Nephron progenitor cell (in vitro differentiated cells): ENCODE measurements at regions not wholly inside any gene's neighbourhood (a gene's known extent, or its start where the extent isn't known, plus 50 kb on each side); places are given as distances from the start of the nearest gene placed in this dataset.

Experiments
- DNase-seq: peaks from one replicate; pipeline ENCODE4 v3.0.0; 2021
- H3K27ac Mint-ChIP-seq: 2 replicates; pipeline ENCODE4 v1.8.0; 2021; ENCODE audit warnings: mild to moderate bottlenecking, moderate library complexity, mixed read lengths
- H3K27me3 Mint-ChIP-seq: 2 replicates; pipeline ENCODE4 v1.8.0; 2021; ENCODE audit warnings: mild to moderate bottlenecking, low read depth, mixed read lengths; ENCODE audit not compliant: poor library complexity
- H3K36me3 Mint-ChIP-seq: 2 replicates; pipeline ENCODE4 v1.8.0; 2021; ENCODE audit warnings: low read depth, mixed read lengths
- H3K4me1 Mint-ChIP-seq: 2 replicates; pipeline ENCODE4 v1.8.0; 2021; ENCODE audit warnings: mixed read lengths
- H3K4me3 Mint-ChIP-seq: 2 replicates; pipeline ENCODE4 v1.8.0; 2021; ENCODE audit warnings: mild to moderate bottlenecking, moderate library complexity, mixed read lengths
- H3K9me3 Mint-ChIP-seq: 2 replicates; pipeline ENCODE4 v1.8.0; 2021; ENCODE audit warnings: mild to moderate bottlenecking, moderate library complexity, mixed read lengths
- TF ChIP-seq, protein P1 (sequence below): fragments of 200-600 bp; sonication (generic); IDR thresholded peaks from 2 replicates; pipeline ENCODE4 v1.5.0; 2021; ENCODE audit warnings: antibody characterized with exemption

DNA sequence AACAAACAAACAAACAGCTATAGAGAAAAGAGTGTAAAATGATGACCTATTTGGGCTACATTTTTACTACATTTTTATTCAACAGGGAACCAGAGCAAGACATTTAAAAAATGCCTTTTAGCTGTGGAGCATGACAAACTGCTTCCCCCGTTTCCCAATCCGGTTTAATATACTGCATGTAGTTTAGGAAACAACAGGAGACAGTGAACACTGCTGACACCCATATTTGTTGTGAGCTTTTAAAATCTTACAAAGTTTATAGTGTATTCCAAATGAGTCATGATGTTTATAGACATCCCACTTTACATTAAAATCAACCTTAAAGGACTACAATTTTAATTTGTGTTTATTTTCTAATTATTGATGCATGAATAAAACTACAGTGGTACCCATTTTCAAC lies 1238.3 kb downstream of the TECRL start:
- no peak for DNase-seq

DNA sequence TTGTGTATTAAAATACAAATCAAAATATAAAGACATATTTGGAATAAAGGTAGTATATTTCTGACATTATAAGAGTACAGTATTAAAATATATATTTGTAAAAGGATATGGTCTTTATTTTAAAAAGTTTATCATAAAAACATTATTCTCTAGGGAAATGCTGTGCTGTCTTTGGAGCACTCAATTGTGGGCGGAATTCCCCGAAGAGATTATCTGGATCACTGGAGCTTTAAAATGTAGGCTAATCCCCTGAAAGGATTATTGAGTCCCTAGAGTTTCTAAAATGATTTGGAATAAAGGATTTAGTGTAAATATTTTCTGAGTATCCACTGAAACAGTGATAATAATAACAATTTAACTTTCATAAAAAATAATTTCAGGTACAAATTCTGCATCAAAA lies 1239.4 kb downstream of the TECRL start:
- Mint-ChIP-seq H3K9me3 (peaks cover 3% of the 10 kb centered on the region), H3K27me3 (peaks cover 3% of the 10 kb centered on the region), H3K27ac (no peak overlapping the region), H3K4me3 (no peak overlapping the region), H3K36me3 (no peaks in the 10 kb centered on the region), H3K4me1 (no peaks in the 10 kb centered on the region)
- DNase-seq, result no peak
- TF ChIP-seq, protein P1, sequence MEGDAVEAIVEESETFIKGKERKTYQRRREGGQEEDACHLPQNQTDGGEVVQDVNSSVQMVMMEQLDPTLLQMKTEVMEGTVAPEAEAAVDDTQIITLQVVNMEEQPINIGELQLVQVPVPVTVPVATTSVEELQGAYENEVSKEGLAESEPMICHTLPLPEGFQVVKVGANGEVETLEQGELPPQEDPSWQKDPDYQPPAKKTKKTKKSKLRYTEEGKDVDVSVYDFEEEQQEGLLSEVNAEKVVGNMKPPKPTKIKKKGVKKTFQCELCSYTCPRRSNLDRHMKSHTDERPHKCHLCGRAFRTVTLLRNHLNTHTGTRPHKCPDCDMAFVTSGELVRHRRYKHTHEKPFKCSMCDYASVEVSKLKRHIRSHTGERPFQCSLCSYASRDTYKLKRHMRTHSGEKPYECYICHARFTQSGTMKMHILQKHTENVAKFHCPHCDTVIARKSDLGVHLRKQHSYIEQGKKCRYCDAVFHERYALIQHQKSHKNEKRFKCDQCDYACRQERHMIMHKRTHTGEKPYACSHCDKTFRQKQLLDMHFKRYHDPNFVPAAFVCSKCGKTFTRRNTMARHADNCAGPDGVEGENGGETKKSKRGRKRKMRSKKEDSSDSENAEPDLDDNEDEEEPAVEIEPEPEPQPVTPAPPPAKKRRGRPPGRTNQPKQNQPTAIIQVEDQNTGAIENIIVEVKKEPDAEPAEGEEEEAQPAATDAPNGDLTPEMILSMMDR, result no peak

More for the DNA sequence above, 1238.3 kb downstream of the TECRL start:
- H3K9me3 Mint-ChIP-seq, result no peaks in the 10 kb centered on the region
- H3K27me3 Mint-ChIP-seq, result no peaks in the 10 kb centered on the region
- no peaks in the 10 kb centered on the region for H3K4me1 Mint-ChIP-seq
- no peak overlapping the region for H3K4me3 Mint-ChIP-seq
- no peak overlapping the region for H3K27ac Mint-ChIP-seq
- TF ChIP-seq, protein P1, result no peak
- H3K36me3 Mint-ChIP-seq, result no peaks in the 10 kb centered on the region

DNA sequence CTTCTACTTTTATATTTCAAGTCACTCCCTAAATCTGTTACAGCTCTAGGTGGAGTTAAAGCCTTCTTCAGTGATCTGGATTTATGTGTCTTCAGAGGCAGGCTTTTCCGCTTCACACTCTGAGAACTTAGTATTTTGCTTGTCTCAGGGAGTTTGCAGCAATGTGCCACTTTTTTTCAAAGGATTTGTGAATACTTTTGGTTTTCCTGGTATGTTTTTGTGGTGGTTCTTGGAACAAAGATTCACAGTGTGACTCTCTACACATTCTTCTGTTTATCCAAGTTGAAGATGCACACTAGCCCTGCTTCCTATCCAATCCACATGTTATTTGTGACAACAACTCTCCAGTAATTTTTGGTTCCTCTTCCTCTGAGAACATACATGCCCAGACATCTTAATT lies 1253.7 kb downstream of the TECRL start:
- Mint-ChIP-seq H3K27ac (peak overlapping the region; percentile 8), H3K36me3 (no peaks in the 10 kb centered on the region), H3K4me3 (no peak overlapping the region), H3K9me3 (peaks cover 24% of the 10 kb centered on the region), H3K27me3 (no peaks in the 10 kb centered on the region), H3K4me1 (no peaks in the 10 kb centered on the region)
- no peak for DNase-seq
- TF ChIP-seq, protein P1, result no peak

DNA sequence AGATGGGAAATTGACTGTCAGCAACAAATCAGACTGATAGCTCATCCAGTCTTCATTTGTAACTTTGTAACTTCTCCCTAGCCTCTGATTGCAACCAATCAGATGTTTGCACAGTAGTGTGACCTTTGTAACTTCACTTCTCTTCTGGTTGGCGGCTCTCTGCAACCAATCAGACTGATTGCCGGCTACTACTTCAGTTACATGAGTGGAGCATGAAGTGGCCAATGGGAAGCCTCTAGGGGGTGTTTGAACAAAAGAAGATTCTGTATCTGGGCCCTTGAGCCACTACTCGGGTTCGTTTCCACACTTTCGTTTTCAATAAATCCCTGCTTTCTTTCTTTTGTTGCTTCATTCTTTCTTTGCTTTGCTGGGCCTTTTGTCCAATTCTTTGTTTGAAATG lies 1285.8 kb downstream of the TECRL start:
- H3K36me3 Mint-ChIP-seq, result no peaks in the 10 kb centered on the region
- H3K27me3 Mint-ChIP-seq, result no peaks in the 10 kb centered on the region
- H3K9me3 Mint-ChIP-seq, result no peaks in the 10 kb centered on the region
- H3K4me3 Mint-ChIP-seq, result no peak overlapping the region
- no peaks in the 10 kb centered on the region for H3K4me1 Mint-ChIP-seq
- H3K27ac Mint-ChIP-seq, result no peak overlapping the region
- DNase-seq, result no peak
- TF ChIP-seq, protein P1, result no peak

DNA sequence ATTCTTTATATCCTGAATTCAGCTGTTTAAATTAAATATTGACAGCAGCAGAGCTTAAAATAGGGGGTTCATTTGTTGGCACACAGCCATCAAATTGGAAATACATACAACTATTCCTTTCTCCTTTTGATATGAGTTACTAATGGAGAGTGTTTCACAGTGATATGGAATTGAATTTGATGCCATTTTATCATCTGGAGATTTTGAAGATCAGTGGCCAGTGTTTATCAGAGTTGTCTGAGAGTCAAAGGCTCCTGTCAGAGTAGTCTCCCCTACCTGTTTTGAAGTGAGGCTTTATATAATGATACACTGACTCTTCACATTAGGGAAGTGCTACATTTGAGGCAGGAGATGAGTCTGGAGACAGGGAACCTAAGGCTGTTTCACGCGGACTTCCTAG lies 1286.3 kb downstream of the TECRL start:
- TF ChIP-seq, protein P1, result no peak
- H3K9me3 Mint-ChIP-seq, result no peaks in the 10 kb centered on the region
- no peak overlapping the region for H3K4me3 Mint-ChIP-seq
- no peaks in the 10 kb centered on the region for H3K36me3 Mint-ChIP-seq
- H3K27ac Mint-ChIP-seq, result no peak overlapping the region
- no peaks in the 10 kb centered on the region for H3K27me3 Mint-ChIP-seq
- DNase-seq, result no peak
- no peaks in the 10 kb centered on the region for H3K4me1 Mint-ChIP-seq

DNA sequence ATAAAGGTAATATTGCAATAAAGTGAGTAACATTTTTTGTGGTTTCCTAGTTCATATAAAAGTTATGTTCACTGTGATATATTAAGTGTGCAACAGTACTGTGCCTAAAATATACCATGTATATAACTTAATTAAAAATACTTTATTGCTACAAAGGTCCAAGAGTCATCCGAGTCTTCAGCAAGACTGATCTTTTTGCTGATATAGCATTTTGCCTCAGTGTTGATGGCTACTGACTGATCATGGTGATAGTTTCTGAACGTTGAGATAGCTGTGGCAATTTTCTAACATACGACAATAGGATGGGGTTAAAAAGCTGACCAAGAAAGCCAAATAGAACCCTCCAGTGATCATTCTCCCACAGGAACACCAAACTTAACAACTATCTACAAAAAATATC lies 1302.7 kb downstream of the TECRL start:
- Mint-ChIP-seq H3K36me3 (no peaks in the 10 kb centered on the region), H3K9me3 (peaks cover 11% of the 10 kb centered on the region), H3K27me3 (peaks cover 4% of the 10 kb centered on the region), H3K4me3 (no peak overlapping the region), H3K4me1 (no peaks in the 10 kb centered on the region), H3K27ac (no peak overlapping the region)
- DNase-seq, result no peak
- TF ChIP-seq, protein P1, result no peak
